Left lung (tissue), 4 donors: ENCODE measurements at regions not wholly inside any gene's neighbourhood (a gene's known extent, or its start where the extent isn't known, plus 50 kb on each side); places are given as distances from the start of the nearest gene placed in this dataset.

ENCODE experiments used
- ATAC-seq: fragments of 200-7000 bp; cut with Tn5 transposase; one replicate; pipeline ENCODE4 v1.9.1; 2020; ENCODE audit warnings: moderate library complexity
- DNase-seq, 4 donors: peaks; one replicate each; pipeline ENCODE4 v3.0.0-alpha.2; 2013 to 2020
- H3K27ac ChIP-seq, 2 donors: fragments of 200-600 bp; sonication (generic) in 1 of 2; one replicate each; pipeline versions ENCODE4 v1.5.0 to v1.8.0; 2020 to 2021
- H3K27me3 ChIP-seq, 2 donors: fragments of 200-600 bp; sonication (generic) in 1 of 2; one replicate each; pipeline versions ENCODE4 v1.5.0 to v1.8.0; 2020 to 2021
- H3K36me3 ChIP-seq, 2 donors: fragments of 200-600 bp; sonication (generic) in 1 of 2; one replicate each; pipeline versions ENCODE4 v1.5.0 to v1.8.0; 2020 to 2021
- H3K4me1 ChIP-seq, 2 donors: fragments of 200-600 bp; one replicate each; pipeline ENCODE4 v1.8.0; 2021
- H3K4me3 ChIP-seq, 2 donors: fragments of 200-600 bp; sonication (generic) in 1 of 2; one replicate each; pipeline versions ENCODE4 v1.5.0 to v1.8.0; 2020 to 2021; ENCODE audit warnings: mild to moderate bottlenecking in 1 of 2
- H3K9me3 ChIP-seq, 2 donors: fragments of 200-600 bp; sonication (generic) in 1 of 2; one replicate each; pipeline versions ENCODE4 v1.5.0 to v1.8.0; 2020 to 2021
- CTCF ChIP-seq, 2 donors: fragments of 200-600 bp; sonication (generic) in 1 of 2; IDR thresholded peaks; one replicate each; pipeline versions ENCODE4 v1.5.0 to v1.8.0; 2021; ENCODE audit warnings: antibody characterized with exemption in 2 of 2
- intact Hi-C, 2 donors: fragments of 100-400 bp; cut with DNase I; formaldehyde crosslinking; loops; one replicate each; pipeline versions ENCODE4 v1.11.2 to v1.14.2; 2022
- donor health status: DM: no; HTN: yes; CAD: no.
- donor health status: DM: no; HTN: no; CAD: no.

GRCh38 chr11:76276781-76277155 is 70.5 kb upstream of the WNT11 start:
- Histone ChIP-seq H3K27ac (no peak overlapping the region), H3K9me3 (no peaks in the 10 kb centered on the region), H3K27me3 (no peaks in the 10 kb centered on the region), H3K4me1 (no peaks in the 10 kb centered on the region), H3K36me3 (no peaks in the 10 kb centered on the region), H3K4me3 (no peak overlapping the region)
- ATAC-seq (no peak), DNase-seq (peak in 1 of 4 donors; percentile 42)
- intact Hi-C loops: no loop called here
- no peak for TF ChIP-seq CTCF (IDR thresholded peaks at IDR 0.05)

- H3K4me3 ChIP-seq: no peak overlapping the region
- no peaks in the 10 kb centered on the region for H3K36me3 ChIP-seq
- ATAC-seq (no peak), DNase-seq (no peak)
- intact Hi-C loops: no loop called here
- no peaks in the 10 kb centered on the region for H3K27me3 ChIP-seq
- H3K4me1 ChIP-seq: no peaks in the 10 kb centered on the region
- no peak for TF ChIP-seq CTCF (IDR thresholded peaks at IDR 0.05)
- H3K9me3 ChIP-seq: no peaks in the 10 kb centered on the region
- no peak overlapping the region for H3K27ac ChIP-seq
These were observed 69.9 kb upstream of the WNT11 start for GRCh38 chr11:76276046-76276780.

- H3K4me3 ChIP-seq: no peak overlapping the region
- intact Hi-C loops: no loop called here
- H3K27ac ChIP-seq: no peak overlapping the region
- ATAC-seq (no peak), DNase-seq (peak in 1 of 4 donors; percentile 23)
- no peak for TF ChIP-seq CTCF (IDR thresholded peaks at IDR 0.05)
- H3K4me1 ChIP-seq: no peaks in the 10 kb centered on the region
- no peaks in the 10 kb centered on the region for H3K27me3 ChIP-seq
- H3K36me3 ChIP-seq: no peaks in the 10 kb centered on the region
- H3K9me3 ChIP-seq: no peaks in the 10 kb centered on the region
These were observed 69.1 kb upstream of the WNT11 start for GRCh38 chr11:76275446-76275845.

GRCh38 chr11:76271068-76271467 is 64.8 kb upstream of the WNT11 start:
- Histone ChIP-seq H3K4me1 (no peaks in the 10 kb centered on the region), H3K9me3 (no peaks in the 10 kb centered on the region), H3K27me3 (no peaks in the 10 kb centered on the region), H3K36me3 (no peaks in the 10 kb centered on the region), H3K4me3 (no peak overlapping the region), H3K27ac (no peak overlapping the region)
- DNase-seq (peak in 2 of 4 donors; percentile 20 to 28), ATAC-seq (no peak)
- no peak for TF ChIP-seq CTCF (IDR thresholded peaks at IDR 0.05)
- intact Hi-C loops: no loop called here

- DNase-seq (peak in 2 of 4 donors; percentile 76 to 83), ATAC-seq (peak; percentile 24)
- Histone ChIP-seq H3K36me3 (no peaks in the 10 kb centered on the region), H3K4me1 (no peaks in the 10 kb centered on the region), H3K9me3 (no peaks in the 10 kb centered on the region), H3K27me3 (no peaks in the 10 kb centered on the region), H3K4me3 (no peak overlapping the region), H3K27ac (peak overlapping the region in 1 of 2 donors; percentile 8)
- TF ChIP-seq CTCF (IDR thresholded peaks at IDR 0.05): no peak
- intact Hi-C loops: no loop called here
These were observed 64.1 kb upstream of the WNT11 start for GRCh38 chr11:76270389-76270788.
